HepG2 (cell line): ENCODE measurements at regions not wholly inside any gene's neighbourhood (a gene's known extent, or its start where the extent isn't known, plus 50 kb on each side); places are given as distances from the start of the nearest gene placed in this dataset.

Experiments
- ATAC-seq: fragments of 200-7000 bp; cut with Tn5 transposase; 3 replicates; pipeline ENCODE4 v1.9.1; 2020; ENCODE audit warnings: mild to moderate bottlenecking, moderate library complexity
- BruUV-seq: library from RNA; stranded (reverse); fragments of 400-500 nt; replicated peaks from 2 replicates; lab custom pipeline; 2021; lab: Mats Ljungman, UMichigan
- CTCF ChIA-PET: fragments of 300-600 bp; formaldehyde crosslinking; extraction: SDS; loops from one replicate; lab custom pipeline; 2021; ENCODE audit warnings: low total read pairs, inconsistent platforms, low intra/inter-chr PET ratio; lab: Yijun Ruan, JAX
- POLR2A ChIA-PET: fragments of 350-600 bp; sonication (Branson Sonifier 250); formaldehyde crosslinking; loops from one replicate; lab custom pipeline; 2020; ENCODE audit warnings: antibody characterized with exemption, inconsistent platforms; lab: Yijun Ruan, JAX
- DNase-seq: peaks from one replicate; pipeline ENCODE4 v3.0.0-alpha.2; 2015; ENCODE audit warnings: low spot score
- FAIRE-seq: peaks from 3 replicates; lab custom pipeline; 2011; peaks lifted over from hg19 to GRCh38; lab: Jason Lieb, UNC
- H2AFZ ChIP-seq: one replicate; pipeline ENCODE4 v1.6.1; 2011; ENCODE audit warnings: low read length, inconsistent platforms
- H3K27ac ChIP-seq: fragments of 300-600 bp; 3 replicates; pipeline ENCODE4 v1.8.0; 2011; ENCODE audit warnings: mixed run types, mild to moderate bottlenecking, mixed read lengths, low read length, inconsistent platforms; ENCODE audit not compliant: insufficient read depth; ENCODE audit errors: extremely low read length
- H3K27me3 ChIP-seq, 2 experiments: fragments of 200-600 bp in 1 of 2; 2 replicates in 1 of 2; 3 replicates in 1 of 2; pipeline versions ENCODE4 v1.6.0 to v1.8.0; 2011; ENCODE audit warnings: low read length in 2 of 2, mild to moderate bottlenecking in 2 of 2, moderate library complexity in 2 of 2, inconsistent platforms in 1 of 2; ENCODE audit not compliant: insufficient read depth in 2 of 2, control insufficient read depth in 1 of 2
- H3K36me3 ChIP-seq, 2 experiments: fragments of 200-600 bp in 1 of 2; replicated peaks in 1 of 2; 2 replicates in 1 of 2; 3 replicates in 1 of 2; pipeline versions ENCODE4 v1.5.1 to v1.8.0; 2011; ENCODE audit warnings: low read length in 2 of 2, inconsistent platforms in 1 of 2; ENCODE audit not compliant: insufficient read depth in 2 of 2, control insufficient read depth in 1 of 2
- H3K4me1 ChIP-seq: 2 replicates; pipeline ENCODE4 v1.5.1; 2012; ENCODE audit warnings: low read length, inconsistent platforms; ENCODE audit not compliant: insufficient read depth
- H3K4me2 ChIP-seq: 2 replicates; pipeline ENCODE4 v1.6.0; 2011; ENCODE audit warnings: low read depth, low read length, inconsistent platforms
- H3K4me3 ChIP-seq, 3 experiments: fragments of 200-600 bp in 1 of 3; sonication (generic), shearing (Covaris generic) in 1 of 3; replicated peaks in 1 of 3; 2 replicates each; pipeline ENCODE4 v1.5.1; 2011 to 2016; ENCODE audit warnings: low read length in 3 of 3, inconsistent platforms in 2 of 3, low read depth in 2 of 3, mild to moderate bottlenecking in 2 of 3, control low read depth in 1 of 3, mixed read lengths in 1 of 3; ENCODE audit not compliant: insufficient read depth in 1 of 3
- H3K79me2 ChIP-seq: one replicate; pipeline ENCODE4 v1.6.1; 2011; ENCODE audit warnings: low read length, inconsistent platforms; ENCODE audit not compliant: insufficient read depth
- H3K9ac ChIP-seq: 2 replicates; pipeline ENCODE4 v1.6.0; 2011; ENCODE audit warnings: mild to moderate bottlenecking, low read depth, low read length, inconsistent platforms; ENCODE audit not compliant: insufficient read depth
- H3K9me3 ChIP-seq: 2 replicates; pipeline ENCODE4 v1.5.1; 2012; ENCODE audit warnings: mild to moderate bottlenecking, low read length
- H4K20me1 ChIP-seq: 2 replicates; pipeline ENCODE4 v1.6.0; 2011; ENCODE audit warnings: inconsistent platforms, mild to moderate bottlenecking, low read length, moderate library complexity; ENCODE audit not compliant: insufficient read depth
- HIVEP1 ChIP-seq: sonication (generic); formaldehyde crosslinking; IDR thresholded peaks from 2 replicates; pipeline ENCODE4 v1.4.0; 2020; ENCODE audit warnings: mild to moderate bottlenecking, missing genetic modification reagents
- MNT ChIP-seq: fragments of 450-650 bp; IDR thresholded peaks from 2 replicates; pipeline ENCODE4 v1.6.1; 2016
- PAF1 ChIP-seq: IDR thresholded peaks from 2 replicates; pipeline ENCODE4 v1.6.1; 2016; ENCODE audit warnings: missing genetic modification reagents, missing compliant biosample characterization
- PRDM15 ChIP-seq: sonication (generic); formaldehyde crosslinking; IDR thresholded peaks from 2 replicates; pipeline ENCODE4 v1.4.0; 2020; ENCODE audit warnings: missing genetic modification reagents
- ZNF616 ChIP-seq: sonication (generic); formaldehyde crosslinking; IDR thresholded peaks from 2 replicates; pipeline ENCODE4 v1.5.0; 2020; ENCODE audit warnings: low read depth, mild to moderate bottlenecking, missing genetic modification reagents
- ZSCAN9 ChIP-seq: IDR thresholded peaks from 2 replicates; pipeline ENCODE4 v1.6.1; 2016; ENCODE audit warnings: borderline replicate concordance
- in situ Hi-C: cut with HindIII; loops from 2 replicates; pipeline ENCODE4 v1.10.0; 2017; ENCODE audit warnings: low pct_unique_long_range_greater_than_20kb; ENCODE audit not compliant: extremely low pct_ligation_motif_present
- intact Hi-C: fragments of 100-400 bp; cut with micrococcal nuclease; formaldehyde crosslinking; loops from one replicate; pipeline ENCODE4 v1.10.0; 2022; ENCODE audit not compliant: unreplicated experiment

- Histone ChIP-seq H3K4me1 (no peaks in the 10 kb centered on the region), H3K27ac (no peak overlapping the region), H3K79me2 (no peaks in the 10 kb centered on the region), H3K9me3 (no peaks in the 10 kb centered on the region), H3K36me3 (no peaks in the 10 kb centered on the region), H3K9ac (no peak overlapping the region), H2AFZ (no peak overlapping the region), H3K27me3 (no peaks in the 10 kb centered on the region), H3K4me3 (no peak overlapping the region), H3K4me2 (no peak overlapping the region), H4K20me1 (no peaks in the 10 kb centered on the region)
- ATAC-seq (no peak), FAIRE-seq (no peak), DNase-seq (no peak)
- intact Hi-C loops, result no loop called here
- BruUV-seq, result no TSS peak
- TF ChIP-seq PAF1 (no peak), MNT (no peak), ZNF616 (no peak), HIVEP1 (no peak), PRDM15 (CRISPR knock-in tag) (no peak), ZSCAN9 (CRISPR knock-in tag) (no peak)
- CTCF ChIA-PET, result no interaction called here
- POLR2A ChIA-PET, result no interaction called here
- in situ Hi-C loops, result no loop called here
These were observed 401.6 kb upstream of the PFKP start for GRCh38 chr10:2665772-2666171.
